ENCODE measurements at regions not wholly inside any gene's neighbourhood (a gene's known extent, or its start where the extent isn't known, plus 50 kb on each side); places are given as distances from the start of the nearest gene placed in this dataset.

DNA sequence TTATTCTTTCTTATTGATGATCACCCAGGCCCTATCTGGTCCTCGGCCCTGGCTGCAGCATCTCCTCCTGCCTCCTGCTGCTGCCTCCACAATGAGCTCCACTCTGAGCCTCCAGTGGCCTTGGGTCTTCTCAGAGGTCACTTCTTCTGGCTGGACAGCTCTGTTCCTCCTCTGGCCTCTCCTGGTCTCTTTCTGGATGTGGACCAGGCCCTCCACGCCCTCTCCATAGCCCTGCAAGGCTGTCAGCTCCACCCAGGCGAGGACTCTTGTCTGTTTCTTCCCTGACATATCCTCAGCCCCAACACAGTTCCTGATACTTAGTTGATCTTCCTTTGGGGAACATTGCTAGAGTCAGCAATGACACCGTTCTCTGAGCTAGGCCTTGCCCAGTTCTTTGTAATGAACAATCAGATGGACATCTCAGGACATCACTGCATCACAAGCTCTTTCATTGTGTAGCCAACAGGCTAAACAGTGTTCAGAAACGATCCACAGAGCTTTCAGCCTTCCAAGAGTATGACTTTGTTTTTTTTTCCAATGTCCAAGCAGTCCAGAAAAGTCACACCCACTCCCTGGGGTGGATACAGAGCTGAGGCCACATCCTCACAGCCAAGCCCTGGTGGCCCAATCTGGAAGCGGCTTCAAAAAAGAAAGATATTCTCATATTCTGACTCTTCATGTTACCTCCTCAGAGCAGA, 62.5 kb upstream of the DNAH5 start:
- H3F3A ChIP-seq (ENCODE audit: low read length, unreplicated experiment) = peaks cover 4% of the 10 kb centered on the region
- no peak overlapping the region for H3K9ac ChIP-seq (ENCODE audit: low read length)
- H3K36me3 ChIP-seq (ENCODE audit: low read depth, low read length) = no peaks in the 10 kb centered on the region
- no peaks in the 10 kb centered on the region for H3K9me3 ChIP-seq (ENCODE audit: low read length)
- peaks cover 33% of the 10 kb centered on the region for H3K4me1 ChIP-seq (ENCODE audit: insufficient read depth, low read length)
- DNase-seq = peak; percentile 10
- peaks cover 37% of the 10 kb centered on the region for H3K79me2 ChIP-seq (ENCODE audit: low read length)
- H2AFZ ChIP-seq (ENCODE audit: low read length) = no peak overlapping the region
- H4K20me1 ChIP-seq (ENCODE audit: low read length) = no peaks in the 10 kb centered on the region
- BruUV-seq (replicated peaks) = no TSS peak
- H3K27ac ChIP-seq (ENCODE audit: low read length) = 0 out of 2 replicates have a peak overlapping the region, but pooled peaks have one; percentile 96
- ATAC-seq = no peak
- no peaks in the 10 kb centered on the region for H3K9me2 ChIP-seq (replicated peaks; ENCODE audit: low read length)
- CTCF ChIA-PET = no interaction called here
- TF ChIP-seq EZH2 (IDR thresholded peaks at IDR 0.05; ENCODE audit: low read length, unreplicated experiment) (no peak), CTCF (conservative IDR thresholded peaks at IDR 0.05; ENCODE audit: low read depth, low read length) (no peak), EZH2phosphoT487 (IDR thresholded peaks at IDR 0.05; ENCODE audit: borderline replicate concordance, low read length) (no peak)
- H3K27me3 ChIP-seq (ENCODE audit: low read length) = no peaks in the 10 kb centered on the region
- no peak overlapping the region for H3K4me3 ChIP-seq (ENCODE audit: low read length)
- no peak overlapping the region for H3K4me2 ChIP-seq (ENCODE audit: low read length)
- intact Hi-C loops (cut with micrococcal nuclease) = no loop called here
- POLR2A ChIA-PET (ENCODE audit: unreplicated experiment) = interaction anchor here (0.5 kb wide), 1 partner anchor 174 kb away, joined by 3 read pairs; no protein-coding TSS in a partner anchor

DNA sequence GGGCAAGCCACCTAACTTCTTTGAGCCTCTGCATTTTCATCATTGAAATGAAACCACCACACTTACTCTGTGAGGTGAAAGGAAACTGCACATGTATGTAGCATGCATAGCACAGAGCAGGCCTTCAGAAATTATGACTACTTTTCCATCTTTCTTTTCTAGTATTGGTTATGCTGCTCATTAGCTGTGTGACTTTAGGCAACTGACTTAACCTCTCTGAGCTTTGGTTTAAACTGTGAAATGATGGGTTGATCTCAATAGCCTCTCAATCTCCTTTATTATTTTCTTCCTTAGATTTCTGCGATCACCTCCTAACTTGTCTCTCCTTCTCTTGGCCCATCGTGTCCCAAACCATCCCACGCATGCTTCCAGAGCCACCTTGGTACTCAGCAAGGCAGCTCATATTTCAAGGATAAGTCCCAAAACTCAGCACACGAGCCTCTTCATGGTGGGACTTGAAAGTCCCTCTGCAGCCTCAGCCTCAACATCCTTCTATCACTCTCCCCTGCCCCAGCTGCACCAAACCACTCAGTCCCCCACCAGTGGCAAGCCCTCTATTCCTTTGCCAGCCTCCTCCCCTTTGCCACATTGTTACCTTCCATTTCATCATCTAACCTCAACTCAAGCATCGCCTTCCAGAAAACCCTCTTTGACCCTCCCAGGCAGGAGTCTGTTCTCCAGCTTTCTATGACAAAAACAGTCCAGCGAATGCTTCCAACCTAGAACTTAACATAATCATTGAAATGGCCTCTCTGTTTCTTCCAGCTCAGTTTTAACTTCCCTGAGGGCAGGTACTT, 60.3 kb upstream of the DNAH5 start:
- no TSS peak for BruUV-seq (replicated peaks)
- POLR2A ChIA-PET (ENCODE audit: unreplicated experiment) = no interaction called here
- peaks cover 22% of the 10 kb centered on the region for H3K4me1 ChIP-seq (ENCODE audit: insufficient read depth, low read length)

More for the DNA sequence above, 60.3 kb upstream of the DNAH5 start:
- intact Hi-C loops (cut with micrococcal nuclease) = no loop called here
- Histone ChIP-seq H3K9me3 (ENCODE audit: low read length) (no peaks in the 10 kb centered on the region), H2AFZ (ENCODE audit: low read length) (no peak overlapping the region), H3K9me2 (replicated peaks; ENCODE audit: low read length) (no peaks in the 10 kb centered on the region), H3K4me2 (ENCODE audit: low read length) (no peak overlapping the region), H3K27me3 (ENCODE audit: low read length) (no peaks in the 10 kb centered on the region), H3F3A (ENCODE audit: low read length, unreplicated experiment) (peaks cover 4% of the 10 kb centered on the region), H3K9ac (ENCODE audit: low read length) (no peak overlapping the region), H3K4me3 (ENCODE audit: low read length) (no peak overlapping the region), H3K36me3 (ENCODE audit: low read depth, low read length) (no peaks in the 10 kb centered on the region), H4K20me1 (ENCODE audit: low read length) (no peaks in the 10 kb centered on the region), H3K27ac (ENCODE audit: low read length) (no peak overlapping the region), H3K79me2 (ENCODE audit: low read length) (peaks cover 23% of the 10 kb centered on the region)
- DNase-seq (no peak), ATAC-seq (no peak)
- TF ChIP-seq CTCF (conservative IDR thresholded peaks at IDR 0.05; ENCODE audit: low read depth, low read length) (no peak), EZH2phosphoT487 (IDR thresholded peaks at IDR 0.05; ENCODE audit: borderline replicate concordance, low read length) (no peak), EZH2 (IDR thresholded peaks at IDR 0.05; ENCODE audit: low read length, unreplicated experiment) (no peak)
- CTCF ChIA-PET = no interaction called here

All from PC-3 (cell line).